Left colon (tissue), 2 donors: ENCODE measurements at regions not wholly inside any gene's neighbourhood (a gene's known extent, or its start where the extent isn't known, plus 50 kb on each side); places are given as distances from the start of the nearest gene placed in this dataset.

ENCODE experiments used
- ATAC-seq: fragments of 200-7000 bp; cut with Tn5 transposase; one replicate; pipeline ENCODE4 v1.9.1; 2020; ENCODE audit warnings: mild to moderate bottlenecking, moderate library complexity
- DNase-seq, 2 donors: peaks; one replicate each; pipeline ENCODE4 v3.0.0-alpha.2; 2020
- intact Hi-C, 2 donors: fragments of 100-400 bp; cut with DNase I in 1 of 2; cut with micrococcal nuclease in 1 of 2; formaldehyde crosslinking; loops; one replicate each; pipeline versions ENCODE4 v1.11.2 to v1.14.0; 2022; cut with DNase I, micrococcal nuclease
- donor health status: DM: no; HTN: no; CAD: no.
- donor health status: DM: yes; HTN: yes; CAD: no.

GRCh38 chr6:145244349-145245100 is 490.8 kb downstream of the EPM2A start:
- ATAC-seq (no peak), DNase-seq (no peak)
- intact Hi-C loops = no loop called here

GRCh38 chr6:145245119-145245518 is 490.2 kb downstream of the EPM2A start:
- ATAC-seq = no peak
- no peak for DNase-seq
- intact Hi-C loops = no loop called here

GRCh38 chr6:145247692-145248419 is 487.5 kb downstream of the EPM2A start:
- no peak for ATAC-seq
- intact Hi-C loops = no loop called here
- DNase-seq = no peak

- no peak for ATAC-seq
- intact Hi-C loops = no loop called here
These were observed 484.9 kb downstream of the EPM2A start for GRCh38 chr6:145250436-145250835.

GRCh38 chr6:145252737-145253136 is 482.6 kb downstream of the EPM2A start:
- ATAC-seq (no peak), DNase-seq (no peak)
- intact Hi-C loops = no loop called here

More at GRCh38 chr6:145250436-145250835, 484.9 kb downstream of the EPM2A start:
- no peak for DNase-seq

GRCh38 chr6:145254649-145255401 is 480.5 kb downstream of the EPM2A start:
- intact Hi-C loops = no loop called here
- DNase-seq = no peak
- no peak for ATAC-seq

- intact Hi-C loops = no loop called here
- DNase-seq (no peak), ATAC-seq (no peak)
These were observed 477.6 kb downstream of the EPM2A start for GRCh38 chr6:145257704-145258103.

- no peak for DNase-seq
- intact Hi-C loops = no loop called here
- no peak for ATAC-seq
These were observed 477.2 kb downstream of the EPM2A start for GRCh38 chr6:145258122-145258521.

GRCh38 chr6:145260484-145261175 is 474.7 kb downstream of the EPM2A start:
- no peak for ATAC-seq
- intact Hi-C loops = no loop called here

GRCh38 chr6:145261758-145262157 is 473.6 kb downstream of the EPM2A start:
- DNase-seq = no peak
- intact Hi-C loops = no loop called here
- no peak for ATAC-seq

More at GRCh38 chr6:145260484-145261175, 474.7 kb downstream of the EPM2A start:
- no peak for DNase-seq

- intact Hi-C loops = no loop called here
- no peak for DNase-seq
- ATAC-seq = no peak
These were observed 472.5 kb downstream of the EPM2A start for GRCh38 chr6:145262771-145263170.

GRCh38 chr6:145263778-145264211 is 471.5 kb downstream of the EPM2A start:
- intact Hi-C loops = no loop called here
- ATAC-seq (no peak), DNase-seq (no peak)

GRCh38 chr6:145266432-145267075 is 468.8 kb downstream of the EPM2A start:
- intact Hi-C loops = no loop called here

GRCh38 chr6:145267076-145267867 is 468.0 kb downstream of the EPM2A start:
- DNase-seq (no peak), ATAC-seq (peak; percentile 71)
- intact Hi-C loops = no loop called here

More at GRCh38 chr6:145266432-145267075, 468.8 kb downstream of the EPM2A start:
- DNase-seq (no peak), ATAC-seq (no peak)

- DNase-seq (no peak), ATAC-seq (no peak)
- intact Hi-C loops = no loop called here
These were observed 464.9 kb downstream of the EPM2A start for GRCh38 chr6:145270464-145270863.

- peak in 1 of 2 donors; percentile 8 for DNase-seq
- intact Hi-C loops = no loop called here
- peak; percentile 89 for ATAC-seq
These were observed 464.3 kb downstream of the EPM2A start for GRCh38 chr6:145271040-145271439.

GRCh38 chr6:145271577-145271976 is 463.7 kb downstream of the EPM2A start:
- ATAC-seq (no peak), DNase-seq (no peak)
- intact Hi-C loops = no loop called here

GRCh38 chr6:145272246-145272645 is 463.1 kb downstream of the EPM2A start:
- no peak for DNase-seq
- intact Hi-C loops = no loop called here
- no peak for ATAC-seq
